ENCODE measurements at regions not wholly inside any gene's neighbourhood (a gene's known extent, or its start where the extent isn't known, plus 50 kb on each side); places are given as distances from the start of the nearest gene placed in this dataset.

- Histone ChIP-seq H3K4me3 (ENCODE audit: low read depth, low read length, poor library complexity, severe bottlenecking) (no peak overlapping the region), H3K9me3 (ENCODE audit: low read depth, low read length, poor library complexity, severe bottlenecking) (no peaks in the 10 kb centered on the region), H3K27me3 (replicated peaks; ENCODE audit: insufficient read depth, low read depth, low read length, poor library complexity) (peaks cover 7% of the 10 kb centered on the region), H3K27ac (ENCODE audit: low read depth, low read length, poor library complexity, severe bottlenecking) (no peak overlapping the region), H3K36me3 (ENCODE audit: insufficient read depth, low read length, poor library complexity, severe bottlenecking) (no peaks in the 10 kb centered on the region), H3K4me1 (ENCODE audit: insufficient read depth, low read length, poor library complexity, severe bottlenecking) (no peaks in the 10 kb centered on the region)
- intact Hi-C loops (cut with micrococcal nuclease; ENCODE audit: unreplicated experiment): no loop called here
- ChIA-PET POLR2A (ENCODE audit: low non-redundant PET) (no interaction called here), CTCF (no interaction called here)
- DNase-seq (ENCODE audit: low spot score): no peak
- TF ChIP-seq EZH2 (IDR thresholded peaks at IDR 0.05; ENCODE audit: borderline replicate concordance, low read depth, low read length, poor library complexity, severe bottlenecking) (no peak), CTCF (conservative IDR thresholded peaks at IDR 0.05; ENCODE audit: low read depth, low read length) (no peak)
- no TSS peak for BruUV-seq (replicated peaks)
Observed at GRCh38 chr10:28850784-28851183, 173.5 kb downstream of the BAMBI start.

- DNase-seq (ENCODE audit: low spot score): no peak
- no peak for TF ChIP-seq EZH2 (IDR thresholded peaks at IDR 0.05; ENCODE audit: borderline replicate concordance, low read depth, low read length, poor library complexity, severe bottlenecking)
- TF ChIP-seq CTCF (conservative IDR thresholded peaks at IDR 0.05; ENCODE audit: low read depth, low read length): no peak
- peaks cover 7% of the 10 kb centered on the region for H3K27me3 ChIP-seq (replicated peaks; ENCODE audit: insufficient read depth, low read depth, low read length, poor library complexity)
- H3K27ac ChIP-seq (ENCODE audit: low read depth, low read length, poor library complexity, severe bottlenecking): no peak overlapping the region
- CTCF ChIA-PET: no interaction called here
- no peaks in the 10 kb centered on the region for H3K36me3 ChIP-seq (ENCODE audit: insufficient read depth, low read length, poor library complexity, severe bottlenecking)
- BruUV-seq (replicated peaks): no TSS peak
- POLR2A ChIA-PET (ENCODE audit: low non-redundant PET): no interaction called here
- H3K4me1 ChIP-seq (ENCODE audit: insufficient read depth, low read length, poor library complexity, severe bottlenecking): no peaks in the 10 kb centered on the region
- intact Hi-C loops (cut with micrococcal nuclease; ENCODE audit: unreplicated experiment): no loop called here
- no peaks in the 10 kb centered on the region for H3K9me3 ChIP-seq (ENCODE audit: low read depth, low read length, poor library complexity, severe bottlenecking)
- no peak overlapping the region for H3K4me3 ChIP-seq (ENCODE audit: low read depth, low read length, poor library complexity, severe bottlenecking)
Observed at GRCh38 chr10:28853195-28853594, 175.9 kb downstream of the BAMBI start.

GRCh38 chr10:28857164-28857563, 179.8 kb downstream of the BAMBI start:
- Histone ChIP-seq H3K27ac (ENCODE audit: low read depth, low read length, poor library complexity, severe bottlenecking) (no peak overlapping the region), H3K9me3 (ENCODE audit: low read depth, low read length, poor library complexity, severe bottlenecking) (no peaks in the 10 kb centered on the region), H3K4me1 (ENCODE audit: insufficient read depth, low read length, poor library complexity, severe bottlenecking) (no peaks in the 10 kb centered on the region), H3K27me3 (replicated peaks; ENCODE audit: insufficient read depth, low read depth, low read length, poor library complexity) (no peaks in the 10 kb centered on the region), H3K4me3 (ENCODE audit: low read depth, low read length, poor library complexity, severe bottlenecking) (no peak overlapping the region), H3K36me3 (ENCODE audit: insufficient read depth, low read length, poor library complexity, severe bottlenecking) (no peaks in the 10 kb centered on the region)
- intact Hi-C loops (cut with micrococcal nuclease; ENCODE audit: unreplicated experiment): no loop called here
- POLR2A ChIA-PET (ENCODE audit: low non-redundant PET): no interaction called here
- CTCF ChIA-PET: no interaction called here
- BruUV-seq (replicated peaks): no TSS peak
- no peak for TF ChIP-seq CTCF (conservative IDR thresholded peaks at IDR 0.05; ENCODE audit: low read depth, low read length)
- no peak for TF ChIP-seq EZH2 (IDR thresholded peaks at IDR 0.05; ENCODE audit: borderline replicate concordance, low read depth, low read length, poor library complexity, severe bottlenecking)
- DNase-seq (ENCODE audit: low spot score): no peak

Data from A673 (cell line).